HG02970 (cell line): ENCODE measurements at regions not wholly inside any gene's neighbourhood (a gene's known extent, or its start where the extent isn't known, plus 50 kb on each side); places are given as distances from the start of the nearest gene placed in this dataset.

Experiments
- ATAC-seq: cut with Tn5 transposase; IDR thresholded peaks from one replicate; pipeline ENCODE4 v1.9.1; 2021; ENCODE audit warnings: mild to moderate bottlenecking, moderate library complexity, moderate number of reproducible peaks; ENCODE audit not compliant: unreplicated experiment, low FRiP score

- no peak for ATAC-seq
Observed at GRCh38 chr13:89238496-89238895, 1567.3 kb downstream of the SLITRK5 start.

- no peak for ATAC-seq
Observed at GRCh38 chr13:89239361-89240127, 1568.4 kb downstream of the SLITRK5 start.

- ATAC-seq = no peak
Observed at GRCh38 chr13:89255844-89256406, 1584.8 kb downstream of the SLITRK5 start.

- no peak for ATAC-seq
Observed at GRCh38 chr13:89267734-89268133, 1596.6 kb downstream of the SLITRK5 start.

- no peak for ATAC-seq
Observed at GRCh38 chr13:89269737-89270136, 1598.6 kb downstream of the SLITRK5 start.

GRCh38 chr13:89270736-89271135 is 1599.6 kb downstream of the SLITRK5 start:
- no peak for ATAC-seq

GRCh38 chr13:89279374-89279773 is 1608.2 kb downstream of the SLITRK5 start:
- no peak for ATAC-seq

- no peak for ATAC-seq
Observed at GRCh38 chr13:89281331-89281730, 1610.2 kb downstream of the SLITRK5 start.

GRCh38 chr13:89282241-89282640 is 1611.1 kb downstream of the SLITRK5 start:
- ATAC-seq = no peak

GRCh38 chr13:89287381-89287780 is 1616.2 kb downstream of the SLITRK5 start:
- ATAC-seq = no peak

GRCh38 chr13:89294115-89294867 is 1623.1 kb downstream of the SLITRK5 start:
- no peak for ATAC-seq

- ATAC-seq = no peak
Observed at GRCh38 chr13:89307278-89307677, 1636.1 kb downstream of the SLITRK5 start.

GRCh38 chr13:89310943-89311672 is 1639.9 kb downstream of the SLITRK5 start:
- ATAC-seq = no peak

- ATAC-seq = no peak
Observed at GRCh38 chr13:89315287-89315686, 1644.1 kb downstream of the SLITRK5 start.

- ATAC-seq = no peak
Observed at GRCh38 chr13:89322466-89322865, 1651.3 kb downstream of the SLITRK5 start.

GRCh38 chr13:89324582-89324981 is 1653.4 kb downstream of the SLITRK5 start:
- no peak for ATAC-seq

- ATAC-seq = no peak
Observed at GRCh38 chr13:89343165-89343564, 1672.0 kb downstream of the SLITRK5 start.

GRCh38 chr13:89352384-89352783 is 1681.2 kb downstream of the SLITRK5 start:
- ATAC-seq = no peak

- ATAC-seq = no peak
Observed at GRCh38 chr13:89361909-89362308, 1690.7 kb downstream of the SLITRK5 start.

GRCh38 chr13:89363144-89363543 is 1692.0 kb downstream of the SLITRK5 start:
- ATAC-seq = no peak

GRCh38 chr13:89372193-89372592 is 1701.0 kb downstream of the SLITRK5 start:
- ATAC-seq = no peak
